ENCODE measurements at regions not wholly inside any gene's neighbourhood (a gene's known extent, or its start where the extent isn't known, plus 50 kb on each side); places are given as distances from the start of the nearest gene placed in this dataset.

- H3K4me3 ChIP-seq (ENCODE audit: low read depth, low read length): no peak overlapping the region
Observed at GRCh38 chr14:97748616-97749015, 951.4 kb downstream of the VRK1 start.

GRCh38 chr14:97757491-97757890 lies 960.3 kb downstream of the VRK1 start:
- H3K4me3 ChIP-seq (ENCODE audit: low read depth, low read length): no peak overlapping the region

GRCh38 chr14:97760050-97760449 lies 962.9 kb downstream of the VRK1 start:
- H3K4me3 ChIP-seq (ENCODE audit: low read depth, low read length): no peak overlapping the region

GRCh38 chr14:97762386-97762785 lies 965.2 kb downstream of the VRK1 start:
- H3K4me3 ChIP-seq (ENCODE audit: low read depth, low read length): no peak overlapping the region

GRCh38 chr14:97771340-97772045 lies 974.3 kb downstream of the VRK1 start:
- no peak overlapping the region for H3K4me3 ChIP-seq (ENCODE audit: low read depth, low read length)

- no peak overlapping the region for H3K4me3 ChIP-seq (ENCODE audit: low read depth, low read length)
Observed at GRCh38 chr14:97773598-97773997, 976.4 kb downstream of the VRK1 start.

GRCh38 chr14:97776890-97777558 lies 979.8 kb downstream of the VRK1 start:
- no peak overlapping the region for H3K4me3 ChIP-seq (ENCODE audit: low read depth, low read length)

GRCh38 chr14:97777622-97778355 lies 980.6 kb downstream of the VRK1 start:
- H3K4me3 ChIP-seq (ENCODE audit: low read depth, low read length): no peak overlapping the region

- no peak overlapping the region for H3K4me3 ChIP-seq (ENCODE audit: low read depth, low read length)
Observed at GRCh38 chr14:97779140-97779539, 982.0 kb downstream of the VRK1 start.

GRCh38 chr14:97780804-97781203 lies 983.6 kb downstream of the VRK1 start:
- H3K4me3 ChIP-seq (ENCODE audit: low read depth, low read length): no peak overlapping the region

- no peak overlapping the region for H3K4me3 ChIP-seq (ENCODE audit: low read depth, low read length)
Observed at GRCh38 chr14:97781961-97782360, 984.8 kb downstream of the VRK1 start.

GRCh38 chr14:97782871-97783414 lies 985.8 kb downstream of the VRK1 start:
- H3K4me3 ChIP-seq (ENCODE audit: low read depth, low read length): no peak overlapping the region

GRCh38 chr14:97785495-97785894 lies 988.3 kb downstream of the VRK1 start:
- no peak overlapping the region for H3K4me3 ChIP-seq (ENCODE audit: low read depth, low read length)

- H3K4me3 ChIP-seq (ENCODE audit: low read depth, low read length): no peak overlapping the region
Observed at GRCh38 chr14:97788364-97788763, 991.2 kb downstream of the VRK1 start.

GRCh38 chr14:97788846-97789526 lies 991.8 kb downstream of the VRK1 start:
- H3K4me3 ChIP-seq (ENCODE audit: low read depth, low read length): no peak overlapping the region

- H3K4me3 ChIP-seq (ENCODE audit: low read depth, low read length): no peak overlapping the region
Observed at GRCh38 chr14:97791072-97791471, 993.9 kb downstream of the VRK1 start.

- no peak overlapping the region for H3K4me3 ChIP-seq (ENCODE audit: low read depth, low read length)
Observed at GRCh38 chr14:97791906-97792305, 994.7 kb downstream of the VRK1 start.

GRCh38 chr14:97796511-97796910 lies 999.3 kb downstream of the VRK1 start:
- H3K4me3 ChIP-seq (ENCODE audit: low read depth, low read length): no peak overlapping the region

GRCh38 chr14:97798176-97798575 lies 1001.0 kb downstream of the VRK1 start:
- no peak overlapping the region for H3K4me3 ChIP-seq (ENCODE audit: low read depth, low read length)

- H3K4me3 ChIP-seq (ENCODE audit: low read depth, low read length): no peak overlapping the region
Observed at GRCh38 chr14:97802430-97803373, 1005.5 kb downstream of the VRK1 start.

Data from iPS-11a (cell line).